Ishikawa (cell line): ENCODE measurements at regions not wholly inside any gene's neighbourhood (a gene's known extent, or its start where the extent isn't known, plus 50 kb on each side); places are given as distances from the start of the nearest gene placed in this dataset.

Experiments
- CEBPB ChIP-seq: IDR thresholded peaks from 2 replicates; pipeline ENCODE4 v1.6.1; 2012
- CREB1 ChIP-seq: IDR thresholded peaks from 2 replicates; pipeline ENCODE4 v1.6.1; 2012; ENCODE audit warnings: low read depth
- EGR1 ChIP-seq: IDR thresholded peaks from 2 replicates; pipeline ENCODE4 v1.6.1; 2012
- EP300 ChIP-seq: IDR thresholded peaks from 2 replicates; pipeline ENCODE4 v1.6.1; 2012; ENCODE audit warnings: borderline replicate concordance
- FOXM1 ChIP-seq: IDR thresholded peaks from 2 replicates; pipeline ENCODE4 v1.6.1; 2012; ENCODE audit warnings: low read depth, borderline replicate concordance
- NFIC ChIP-seq: IDR thresholded peaks from 2 replicates; pipeline ENCODE4 v1.6.1; 2012
- RAD21 ChIP-seq: IDR thresholded peaks from 2 replicates; pipeline ENCODE4 v1.6.1; 2012; ENCODE audit warnings: low read depth
- TAF1 ChIP-seq: IDR thresholded peaks from 2 replicates; pipeline ENCODE4 v1.6.1; 2012; ENCODE audit warnings: low read depth, mild to moderate bottlenecking
- TCF12 ChIP-seq: IDR thresholded peaks from 2 replicates; pipeline ENCODE4 v1.6.1; 2012; ENCODE audit warnings: low read depth
- TEAD4 ChIP-seq: IDR thresholded peaks from 2 replicates; pipeline ENCODE4 v1.6.1; 2012
- YY1 ChIP-seq: IDR thresholded peaks from 2 replicates; pipeline ENCODE4 v1.6.1; 2012; ENCODE audit warnings: low read depth
- ZBTB7A ChIP-seq: IDR thresholded peaks from 2 replicates; pipeline ENCODE4 v1.6.1; 2012; ENCODE audit warnings: low read depth
- TF ChIP-seq, protein P1 (sequence below): IDR thresholded peaks from 2 replicates; pipeline ENCODE4 v1.6.1; 2012
- TF ChIP-seq, protein P2 (sequence below): IDR thresholded peaks from 2 replicates; pipeline ENCODE4 v1.6.1; 2012; ENCODE audit warnings: low read depth, mild to moderate bottlenecking
- TF ChIP-seq, protein P3 (sequence below): IDR thresholded peaks from 2 replicates; pipeline ENCODE4 v1.6.1; 2012

DNA sequence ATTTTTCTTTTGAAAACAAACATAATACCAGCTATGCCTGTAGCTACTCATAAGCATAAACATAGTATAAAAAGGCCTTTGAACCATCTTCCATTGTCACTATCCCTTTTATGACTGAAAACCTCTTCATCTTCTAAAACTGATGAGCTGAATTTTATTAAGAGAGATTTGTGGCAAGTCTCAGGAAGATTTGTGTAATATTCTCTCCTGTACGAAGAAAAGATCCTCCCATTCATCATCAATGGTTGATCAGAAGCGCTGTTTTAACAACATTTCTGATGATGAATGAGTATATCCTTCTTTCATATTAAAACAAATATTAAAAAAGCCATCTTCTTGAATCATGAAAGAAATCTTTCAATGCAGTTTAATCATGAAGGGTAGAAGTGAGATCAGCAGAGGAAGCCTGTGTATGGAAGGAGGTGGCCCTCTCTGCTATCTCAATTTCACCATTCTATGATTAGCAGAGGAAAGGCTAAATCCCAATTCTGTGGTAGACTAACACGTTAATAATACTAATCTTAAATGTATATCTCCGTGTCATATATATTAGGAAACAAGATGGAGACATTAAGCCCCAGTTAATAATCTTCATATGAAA is 430.2 kb downstream of the FRK start:
- TF ChIP-seq TCF12 (no peak), TEAD4 (no peak), YY1 (no peak), CEBPB (no peak), CREB1 (no peak), RAD21 (no peak), ZBTB7A (no peak), FOXM1 (no peak), EGR1 (no peak), EP300 (no peak), TAF1 (no peak)
- TF ChIP-seq, protein P1, sequence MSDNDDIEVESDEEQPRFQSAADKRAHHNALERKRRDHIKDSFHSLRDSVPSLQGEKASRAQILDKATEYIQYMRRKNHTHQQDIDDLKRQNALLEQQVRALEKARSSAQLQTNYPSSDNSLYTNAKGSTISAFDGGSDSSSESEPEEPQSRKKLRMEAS, result no peak
- TF ChIP-seq, protein P2, sequence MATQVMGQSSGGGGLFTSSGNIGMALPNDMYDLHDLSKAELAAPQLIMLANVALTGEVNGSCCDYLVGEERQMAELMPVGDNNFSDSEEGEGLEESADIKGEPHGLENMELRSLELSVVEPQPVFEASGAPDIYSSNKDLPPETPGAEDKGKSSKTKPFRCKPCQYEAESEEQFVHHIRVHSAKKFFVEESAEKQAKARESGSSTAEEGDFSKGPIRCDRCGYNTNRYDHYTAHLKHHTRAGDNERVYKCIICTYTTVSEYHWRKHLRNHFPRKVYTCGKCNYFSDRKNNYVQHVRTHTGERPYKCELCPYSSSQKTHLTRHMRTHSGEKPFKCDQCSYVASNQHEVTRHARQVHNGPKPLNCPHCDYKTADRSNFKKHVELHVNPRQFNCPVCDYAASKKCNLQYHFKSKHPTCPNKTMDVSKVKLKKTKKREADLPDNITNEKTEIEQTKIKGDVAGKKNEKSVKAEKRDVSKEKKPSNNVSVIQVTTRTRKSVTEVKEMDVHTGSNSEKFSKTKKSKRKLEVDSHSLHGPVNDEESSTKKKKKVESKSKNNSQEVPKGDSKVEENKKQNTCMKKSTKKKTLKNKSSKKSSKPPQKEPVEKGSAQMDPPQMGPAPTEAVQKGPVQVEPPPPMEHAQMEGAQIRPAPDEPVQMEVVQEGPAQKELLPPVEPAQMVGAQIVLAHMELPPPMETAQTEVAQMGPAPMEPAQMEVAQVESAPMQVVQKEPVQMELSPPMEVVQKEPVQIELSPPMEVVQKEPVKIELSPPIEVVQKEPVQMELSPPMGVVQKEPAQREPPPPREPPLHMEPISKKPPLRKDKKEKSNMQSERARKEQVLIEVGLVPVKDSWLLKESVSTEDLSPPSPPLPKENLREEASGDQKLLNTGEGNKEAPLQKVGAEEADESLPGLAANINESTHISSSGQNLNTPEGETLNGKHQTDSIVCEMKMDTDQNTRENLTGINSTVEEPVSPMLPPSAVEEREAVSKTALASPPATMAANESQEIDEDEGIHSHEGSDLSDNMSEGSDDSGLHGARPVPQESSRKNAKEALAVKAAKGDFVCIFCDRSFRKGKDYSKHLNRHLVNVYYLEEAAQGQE, result no peak

DNA sequence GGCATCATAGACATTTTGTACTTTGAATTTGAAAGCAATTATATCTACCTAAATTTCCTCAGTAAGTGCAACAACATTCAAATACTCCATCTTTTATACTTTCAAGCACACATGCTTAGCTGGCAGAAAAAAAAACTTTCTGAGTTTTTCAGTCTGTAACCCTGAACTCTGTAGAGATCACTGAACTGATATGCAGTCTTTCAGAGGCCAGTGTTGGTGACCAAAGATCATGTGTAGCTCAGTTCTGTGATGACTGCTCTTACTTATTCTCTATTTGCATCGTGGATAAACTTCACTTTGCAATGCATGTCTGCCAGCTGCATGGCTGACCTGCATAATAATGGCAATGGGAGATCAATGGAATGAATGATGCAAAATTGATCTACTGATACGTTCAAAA is 431.3 kb downstream of the FRK start:
- TF ChIP-seq RAD21, result no peak
- no peak for TF ChIP-seq TEAD4
- no peak for TF ChIP-seq ZBTB7A
- no peak for TF ChIP-seq TCF12
- TF ChIP-seq YY1, result no peak
- no peak for TF ChIP-seq CREB1
- TF ChIP-seq NFIC, result no peak
- TF ChIP-seq FOXM1, result no peak
- no peak for TF ChIP-seq TAF1
- TF ChIP-seq, protein P1, result no peak
- TF ChIP-seq CEBPB, result no peak

DNA sequence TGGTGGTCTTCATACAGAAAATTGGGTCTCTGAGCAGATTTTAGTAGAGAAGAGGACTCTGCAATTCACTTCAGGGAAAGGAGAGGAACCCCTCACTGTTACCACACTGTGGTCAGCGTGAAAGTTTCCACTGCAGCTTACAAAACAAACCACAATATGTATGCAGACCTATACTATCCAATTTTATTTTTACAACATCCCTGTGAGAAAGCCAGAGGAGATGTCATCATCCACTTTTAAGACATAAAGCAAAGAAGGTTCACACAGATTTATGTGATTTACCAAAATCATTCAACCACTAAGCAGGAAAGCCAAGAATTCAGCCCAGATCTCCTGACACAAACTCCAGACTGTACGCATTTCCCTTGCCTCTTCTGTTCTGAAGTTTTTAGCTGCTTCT is 442.4 kb downstream of the FRK start:
- no peak for TF ChIP-seq YY1
- no peak for TF ChIP-seq CEBPB
- TF ChIP-seq EP300, result no peak
- no peak for TF ChIP-seq TAF1
- TF ChIP-seq, protein P2, result no peak
- no peak for TF ChIP-seq TCF12
- no peak for TF ChIP-seq ZBTB7A
- no peak for TF ChIP-seq RAD21
- TF ChIP-seq NFIC, result no peak
- TF ChIP-seq EGR1, result no peak
- TF ChIP-seq, protein P1, result no peak
- no peak for TF ChIP-seq TEAD4

DNA sequence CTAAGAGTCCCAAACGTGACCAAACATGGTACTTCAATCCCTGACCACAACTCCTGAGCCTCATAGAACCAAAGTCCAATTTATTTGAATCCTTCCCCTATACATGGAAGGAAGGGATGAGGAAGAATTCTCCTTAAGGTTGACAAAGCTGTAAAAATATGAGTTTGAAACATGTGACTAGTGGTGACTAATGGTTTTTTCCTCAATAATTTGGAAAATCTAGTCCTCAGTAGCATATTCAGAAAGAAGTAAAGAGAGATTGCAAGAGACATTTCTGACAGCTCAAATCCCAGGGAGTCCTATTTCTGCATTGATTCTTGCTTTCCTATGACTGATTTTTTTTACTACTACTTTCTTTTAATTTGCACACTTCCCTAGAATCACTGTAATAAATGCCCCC is 443.7 kb downstream of the FRK start:
- TF ChIP-seq ZBTB7A (no peak), FOXM1 (no peak)
- TF ChIP-seq, protein P2, result no peak

DNA sequence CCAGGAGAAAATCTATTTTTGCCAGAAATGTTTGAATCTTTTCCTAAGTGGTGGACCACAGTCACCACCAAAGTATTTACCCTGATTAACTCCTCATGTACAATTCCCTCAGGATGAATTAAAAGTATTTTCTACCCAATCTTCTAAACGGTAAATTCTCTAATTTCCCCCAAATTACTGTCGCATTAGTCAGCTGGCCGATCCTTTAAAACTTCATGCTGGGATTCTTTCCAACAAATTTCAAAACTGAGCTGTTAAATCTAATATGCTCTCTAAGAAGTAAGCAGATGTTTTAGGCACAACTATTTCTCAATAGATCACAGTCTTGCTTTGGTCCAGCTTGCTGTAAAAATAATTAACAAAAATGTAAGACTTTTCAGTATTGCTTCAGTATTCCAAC is 447.2 kb downstream of the FRK start:
- TF ChIP-seq EP300, result no peak
- TF ChIP-seq, protein P3, sequence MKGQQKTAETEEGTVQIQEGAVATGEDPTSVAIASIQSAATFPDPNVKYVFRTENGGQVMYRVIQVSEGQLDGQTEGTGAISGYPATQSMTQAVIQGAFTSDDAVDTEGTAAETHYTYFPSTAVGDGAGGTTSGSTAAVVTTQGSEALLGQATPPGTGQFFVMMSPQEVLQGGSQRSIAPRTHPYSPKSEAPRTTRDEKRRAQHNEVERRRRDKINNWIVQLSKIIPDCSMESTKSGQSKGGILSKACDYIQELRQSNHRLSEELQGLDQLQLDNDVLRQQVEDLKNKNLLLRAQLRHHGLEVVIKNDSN, result no peak
- TF ChIP-seq TAF1, result no peak
- TF ChIP-seq YY1, result no peak
- no peak for TF ChIP-seq NFIC
- no peak for TF ChIP-seq TEAD4
- TF ChIP-seq, protein P2, result no peak
- TF ChIP-seq TCF12, result no peak
- TF ChIP-seq CEBPB, result no peak
